SJSA1 (cell line): ENCODE measurements at regions not wholly inside any gene's neighbourhood (a gene's known extent, or its start where the extent isn't known, plus 50 kb on each side); places are given as distances from the start of the nearest gene placed in this dataset.

ENCODE experiments used
- DNase-seq, 2 experiments: peaks; one replicate each; pipeline ENCODE4 v3.0.0-alpha.2; 2015 to 2020; ENCODE audit warnings: low spot score in 2 of 2, low read depth in 1 of 2
- H3K27ac ChIP-seq: fragments of 250-450 bp; sonication (Bioruptor Pico); 2 replicates; pipeline ENCODE4 v1.5.1; 2020; ENCODE audit warnings: mild to moderate bottlenecking, moderate library complexity
- H3K27me3 ChIP-seq: fragments of 250-450 bp; sonication (Bioruptor Pico); replicated peaks from 2 replicates; pipeline ENCODE4 v1.5.1; 2020; ENCODE audit warnings: mild to moderate bottlenecking, moderate library complexity
- H3K36me3 ChIP-seq: fragments of 250-450 bp; sonication (Bioruptor Pico); 2 replicates; pipeline ENCODE4 v1.5.1; 2020; ENCODE audit warnings: mild to moderate bottlenecking
- H3K4me1 ChIP-seq: fragments of 250-450 bp; sonication (Bioruptor Pico); replicated peaks from 2 replicates; pipeline ENCODE4 v1.6.1; 2021; ENCODE audit warnings: mild to moderate bottlenecking
- H3K4me3 ChIP-seq: fragments of 250-450 bp; sonication (Bioruptor Pico); 2 replicates; pipeline ENCODE4 v1.5.1; 2020; ENCODE audit warnings: mild to moderate bottlenecking
- H3K9me3 ChIP-seq: fragments of 250-450 bp; sonication (Bioruptor Pico); replicated peaks from 2 replicates; pipeline ENCODE4 v1.5.1; 2020; ENCODE audit warnings: mild to moderate bottlenecking

GRCh38 chr2:196586511-196586991 lies 53.0 kb upstream of the CCDC150 start:
- DNase-seq: peak in 1 of 2 experiments; percentile 50
- Histone ChIP-seq H3K36me3 (no peaks in the 10 kb centered on the region), H3K27me3 (no peaks in the 10 kb centered on the region; the same call in 1 of the 2 replicates), H3K27ac (no peak overlapping the region), H3K4me1 (peaks cover 9% of the 10 kb centered on the region; the same call in 1 of the 2 replicates), H3K4me3 (no peak overlapping the region), H3K9me3 (no peaks in the 10 kb centered on the region)

GRCh38 chr2:196587056-196587455 lies 52.5 kb upstream of the CCDC150 start:
- H3K4me3 ChIP-seq: no peak overlapping the region
- no peaks in the 10 kb centered on the region for H3K36me3 ChIP-seq
- H3K9me3 ChIP-seq: no peaks in the 10 kb centered on the region
- no peaks in the 10 kb centered on the region; the same call in 1 of the 2 replicates for H3K27me3 ChIP-seq
- DNase-seq: no peak
- no peak overlapping the region for H3K27ac ChIP-seq
- H3K4me1 ChIP-seq: peaks cover 14% of the 10 kb centered on the region; the same call in 1 of the 2 replicates

- peaks cover under 1% of the 10 kb centered on the region; the same call in 1 of the 2 replicates for H3K36me3 ChIP-seq
- DNase-seq: no peak
- H3K27me3 ChIP-seq: no peaks in the 10 kb centered on the region; the same call in 1 of the 2 replicates
- H3K9me3 ChIP-seq: no peaks in the 10 kb centered on the region
- H3K4me3 ChIP-seq: no peak overlapping the region
- no peak overlapping the region for H3K27ac ChIP-seq
- H3K4me1 ChIP-seq: peaks cover 18% of the 10 kb centered on the region; the same call in 1 of the 2 replicates
Measured at GRCh38 chr2:196587739-196588138, 51.8 kb upstream of the CCDC150 start.

DNA sequence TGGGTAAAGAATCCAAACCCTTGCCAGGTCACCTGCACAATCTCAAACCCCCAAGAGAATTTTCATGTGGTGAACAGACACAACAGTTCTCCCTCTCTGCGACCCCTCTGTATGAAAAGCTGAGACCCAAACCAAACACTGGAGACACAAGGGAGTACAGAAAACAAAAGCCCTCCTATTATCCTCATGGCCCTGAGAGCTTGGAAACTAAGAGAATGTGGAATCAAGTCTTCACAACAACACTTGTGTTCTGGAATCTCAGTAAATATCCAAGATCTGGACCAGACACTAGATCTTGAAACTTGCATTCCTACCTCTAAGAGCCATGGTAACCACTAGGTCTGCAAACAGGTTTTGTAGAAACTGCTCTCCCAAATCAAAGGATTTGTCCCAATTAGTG lies 50.1 kb upstream of the CCDC150 start:
- no peak for DNase-seq
- Histone ChIP-seq H3K36me3 (peaks cover 7% of the 10 kb centered on the region; the same call in 1 of the 2 replicates), H3K4me1 (peaks cover 24% of the 10 kb centered on the region), H3K4me3 (no peak overlapping the region), H3K9me3 (no peaks in the 10 kb centered on the region), H3K27me3 (no peaks in the 10 kb centered on the region; the same call in 1 of the 2 replicates), H3K27ac (no peak overlapping the region)
